Hindlimb muscle (tissue), 1 donor: ENCODE measurements at regions not wholly inside any gene's neighbourhood (a gene's known extent, or its start where the extent isn't known, plus 50 kb on each side); places are given as distances from the start of the nearest gene placed in this dataset.

ENCODE experiments used
- DNase-seq: peaks from one replicate; pipeline ENCODE4 v3.0.0-alpha.2; 2013

DNA sequence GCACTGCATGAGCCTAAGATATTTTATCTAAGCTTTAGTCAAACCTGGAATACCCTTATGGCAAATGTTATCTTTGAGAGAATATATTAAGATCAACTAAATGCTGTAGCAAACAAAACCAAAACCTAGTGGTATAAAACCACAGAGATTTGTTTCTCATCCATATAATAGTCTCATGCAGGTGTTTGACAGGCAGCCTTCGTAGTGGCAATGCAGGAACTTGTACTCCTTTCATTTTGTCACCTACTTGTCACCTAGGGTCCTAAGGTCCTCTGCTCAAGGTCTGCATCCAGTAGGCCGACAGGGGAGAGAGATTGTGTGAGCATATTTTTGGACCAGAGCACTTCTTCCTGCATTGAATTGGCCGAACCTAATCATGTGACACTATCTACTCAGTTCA is 352.6 kb downstream of the GPR37 start:
- DNase-seq = no peak

DNA sequence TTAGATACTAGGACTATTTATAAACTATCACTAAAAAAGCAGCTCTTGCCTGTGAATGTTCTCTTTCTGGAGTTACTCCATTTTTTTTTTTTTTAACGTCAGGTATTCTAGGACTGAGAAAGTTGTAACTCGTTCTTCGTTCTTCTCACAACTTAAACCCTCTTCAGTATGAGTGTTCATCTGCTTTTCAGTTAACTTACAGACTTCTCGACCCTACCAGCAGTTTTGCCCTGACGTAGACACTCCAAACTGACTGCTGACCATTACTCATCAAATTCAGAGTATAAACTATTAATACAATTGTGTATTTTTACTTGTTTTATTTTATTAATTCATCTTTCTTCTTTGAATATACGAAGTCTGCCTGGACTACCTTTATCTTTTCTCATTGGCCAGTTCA is 353.1 kb downstream of the GPR37 start:
- no peak for DNase-seq

DNA sequence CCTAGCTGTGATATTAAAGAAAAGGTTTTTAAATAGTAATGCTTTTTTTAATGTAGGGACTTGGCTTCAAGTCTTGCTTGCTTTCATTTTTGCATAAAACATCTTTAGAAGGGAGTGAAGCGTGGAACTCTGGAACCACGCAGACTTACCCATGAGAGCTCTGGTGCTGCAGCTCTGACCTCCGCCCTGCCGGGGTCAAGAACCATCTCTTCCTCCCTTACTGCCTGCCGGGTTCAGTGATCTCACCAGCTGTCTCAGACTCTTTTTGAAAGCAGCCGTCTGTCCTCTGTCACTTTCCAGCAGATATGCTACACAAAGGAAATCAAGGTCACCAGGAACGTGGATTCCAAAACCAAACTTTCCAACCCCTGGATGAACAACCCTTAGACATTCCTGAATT is 353.8 kb downstream of the GPR37 start:
- DNase-seq = no peak

DNA sequence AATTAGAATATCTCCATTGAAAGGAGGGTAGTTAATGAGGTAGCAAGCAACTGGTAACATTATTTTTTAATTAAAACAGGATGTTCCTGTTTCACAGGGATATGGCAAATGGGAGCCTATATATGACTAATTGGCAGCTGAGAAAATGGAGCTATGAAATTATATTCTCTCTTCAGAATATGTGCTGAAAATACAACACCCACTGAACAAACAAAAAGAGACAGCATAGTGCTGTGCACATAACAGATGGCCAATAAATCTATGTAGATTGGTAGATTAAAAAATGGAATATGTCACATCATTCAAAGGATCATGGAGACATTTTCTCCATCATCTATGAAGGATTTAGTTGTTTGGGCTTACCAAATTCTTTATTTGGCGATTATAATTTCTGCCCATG is 362.0 kb downstream of the GPR37 start:
- no peak for DNase-seq

DNA sequence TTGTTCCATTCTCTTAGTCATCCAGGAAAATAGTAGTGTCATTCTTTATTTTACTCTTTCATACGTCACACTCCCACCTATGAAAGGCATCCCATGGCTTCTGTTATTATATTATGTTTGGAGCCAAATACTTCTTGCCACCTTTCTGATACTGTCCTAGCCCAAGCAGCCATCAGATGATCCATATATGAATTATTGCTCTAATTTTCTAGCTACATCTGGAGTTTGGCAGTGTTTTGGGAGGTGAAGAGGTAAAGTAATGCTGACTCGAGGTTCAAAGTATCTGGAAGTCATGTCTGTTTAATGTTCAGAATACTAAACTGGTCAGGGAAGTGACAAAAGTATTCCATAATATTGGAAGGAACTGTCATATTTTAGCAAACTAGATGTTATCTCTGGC is 362.5 kb downstream of the GPR37 start:
- no peak for DNase-seq

DNA sequence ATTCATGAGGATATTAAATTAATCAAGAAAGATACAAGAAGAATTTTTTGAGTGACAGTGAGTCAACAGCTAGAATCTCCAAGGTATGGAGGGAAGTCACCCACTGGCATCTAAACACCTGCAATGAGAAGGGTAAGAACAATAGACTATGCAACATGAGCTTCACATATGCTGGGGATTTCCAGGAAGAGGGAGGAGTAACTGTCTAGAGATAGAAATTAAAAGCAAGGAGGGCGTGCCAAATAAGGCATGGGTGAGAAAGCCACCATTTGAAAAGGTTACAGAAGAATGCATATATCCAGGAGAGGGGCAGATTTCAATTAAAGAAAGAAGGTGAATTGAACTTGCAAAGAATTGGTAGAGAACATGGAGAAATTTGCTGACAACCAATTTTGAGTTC is 365.7 kb downstream of the GPR37 start:
- DNase-seq = no peak

DNA sequence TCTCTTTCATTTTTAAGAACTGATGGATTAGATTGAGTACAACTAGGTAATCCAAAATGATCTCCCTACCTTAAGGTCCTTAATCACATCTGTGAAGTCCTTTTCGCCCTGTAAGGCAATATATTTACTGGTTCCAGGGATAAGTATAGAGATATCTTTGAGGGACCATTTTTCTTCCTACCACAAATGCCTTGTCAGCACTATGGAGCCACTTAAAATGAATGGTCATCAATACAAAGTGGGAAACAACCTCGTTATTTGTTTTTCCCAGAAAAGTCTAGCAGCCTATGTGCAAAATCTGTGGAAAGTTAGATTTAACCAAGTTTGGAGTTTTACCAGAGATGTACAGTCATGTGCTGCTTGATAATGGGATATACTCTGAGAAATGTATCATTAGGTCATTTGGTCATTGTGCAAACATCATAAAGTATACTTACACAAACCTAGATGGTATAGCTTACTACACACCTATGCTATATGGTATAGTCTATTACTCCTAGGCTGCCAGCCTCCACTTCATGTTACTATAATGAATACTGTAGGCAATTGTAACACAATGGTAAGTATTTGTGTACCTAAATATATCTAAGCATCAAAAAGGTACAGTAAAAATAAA is 366.2 kb upstream of the TMEM229A start:
- no peak for DNase-seq

DNA sequence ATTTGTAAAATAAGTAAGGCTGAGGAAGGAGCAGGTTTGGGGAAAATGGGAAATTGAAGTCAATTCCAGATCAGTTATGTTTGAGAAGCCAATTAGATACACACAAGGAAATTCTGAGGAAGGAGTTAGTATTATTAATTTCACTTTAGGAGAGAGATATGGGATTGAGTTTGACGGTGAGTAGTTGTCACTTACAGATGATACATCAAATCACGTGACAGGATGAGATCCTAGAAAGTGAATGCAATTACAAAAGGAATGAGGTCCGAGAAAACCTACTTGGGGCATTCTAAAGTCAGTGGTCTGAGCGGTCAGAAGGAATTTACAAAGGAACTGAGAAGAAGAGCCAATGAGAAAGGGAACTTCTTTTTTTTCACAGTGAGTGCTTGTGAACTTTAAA is 364.3 kb upstream of the TMEM229A start:
- no peak for DNase-seq

DNA sequence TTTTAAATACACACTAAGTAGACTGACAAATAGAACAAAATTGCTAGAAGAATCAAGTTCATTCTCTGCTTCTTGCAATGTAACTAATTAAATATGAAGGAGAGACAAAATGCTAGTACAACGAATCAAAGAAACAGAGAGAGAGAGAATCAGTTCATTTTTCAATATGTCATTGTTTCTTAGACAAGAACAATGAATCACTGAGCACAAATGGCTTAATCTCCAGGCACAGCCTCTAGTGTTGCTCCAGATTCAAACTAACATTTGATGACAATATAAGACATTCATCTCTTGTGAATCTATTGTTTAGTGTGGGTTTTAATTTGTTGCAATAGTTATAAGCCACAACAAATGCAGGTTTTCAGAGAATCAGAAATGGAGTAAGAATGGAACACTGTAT is 357.4 kb upstream of the TMEM229A start:
- no peak for DNase-seq

DNA sequence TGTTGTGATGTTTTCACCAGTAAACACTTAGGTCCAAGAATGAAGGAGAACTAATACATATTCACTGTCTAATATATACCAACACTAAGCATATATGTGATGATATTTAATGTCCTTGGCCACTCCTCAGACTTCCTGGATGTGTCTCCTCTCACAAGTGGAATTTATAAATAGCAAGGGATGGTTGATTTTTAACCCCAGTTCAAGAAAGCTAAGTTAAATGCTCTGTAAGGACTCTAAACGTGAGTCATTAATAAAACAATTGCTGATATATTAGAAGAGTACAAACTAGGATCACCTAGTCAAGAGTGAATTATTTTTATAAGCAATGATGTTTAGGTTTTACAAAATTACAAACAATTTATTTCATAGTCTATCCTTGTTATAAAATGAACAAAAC is 355.9 kb upstream of the TMEM229A start:
- no peak for DNase-seq

DNA sequence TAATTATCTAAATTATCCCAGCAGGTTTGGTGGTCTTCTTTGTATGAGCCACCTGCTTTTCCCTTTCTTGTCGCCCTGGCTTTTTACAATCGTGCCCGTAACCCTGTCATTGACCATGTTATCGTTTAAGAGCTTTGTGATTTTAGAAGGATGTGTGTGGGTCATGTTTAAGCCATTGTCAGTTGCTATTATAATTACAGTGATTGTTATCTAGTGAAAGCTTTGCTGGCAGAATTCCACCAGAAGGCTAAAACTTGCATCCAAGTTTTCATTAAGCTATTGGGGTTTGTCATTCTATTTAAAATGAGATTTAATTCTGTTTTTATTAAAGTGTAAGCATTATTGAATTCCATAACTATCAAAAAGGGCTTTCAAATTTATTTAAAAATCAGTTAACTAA is 354.2 kb upstream of the TMEM229A start:
- DNase-seq = no peak

DNA sequence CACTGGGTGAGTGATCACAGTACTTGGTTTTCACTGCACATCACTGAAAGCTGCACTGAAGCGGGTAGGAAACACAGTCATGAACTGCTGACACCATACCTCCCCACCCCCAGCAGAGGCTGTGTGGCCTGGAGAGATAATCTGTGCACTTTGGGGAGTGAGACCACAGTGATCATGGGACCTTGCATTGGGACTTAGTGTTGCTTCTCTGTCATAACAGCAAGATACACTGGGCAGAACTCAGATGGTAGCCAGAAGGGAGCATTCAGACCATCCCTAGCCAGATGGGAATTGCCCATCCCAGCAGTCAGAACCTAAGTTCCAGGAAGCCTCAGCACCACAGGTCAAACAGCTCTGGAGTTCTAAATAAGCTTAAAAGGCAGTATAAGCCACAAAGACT is 346.4 kb upstream of the TMEM229A start:
- DNase-seq = no peak

DNA sequence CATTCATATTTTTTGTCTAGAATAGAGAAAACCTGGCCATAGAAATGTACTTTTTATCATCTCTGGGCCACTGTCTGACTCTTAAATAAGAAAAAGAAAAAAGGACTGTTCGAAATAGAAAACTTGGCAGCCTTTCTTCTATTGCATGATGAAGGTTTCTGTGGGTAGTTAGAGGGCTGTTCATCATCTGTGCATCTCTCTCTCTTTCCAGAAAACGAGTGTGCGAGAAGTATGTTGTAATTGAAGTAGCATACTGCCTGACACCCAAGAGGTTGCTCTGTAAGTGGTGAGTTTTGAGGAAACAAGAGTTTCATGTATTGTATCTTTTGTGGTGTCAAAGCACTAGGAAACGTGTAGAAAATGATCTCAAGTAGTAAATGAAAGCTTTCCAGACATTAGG is 343.2 kb upstream of the TMEM229A start:
- DNase-seq = no peak

DNA sequence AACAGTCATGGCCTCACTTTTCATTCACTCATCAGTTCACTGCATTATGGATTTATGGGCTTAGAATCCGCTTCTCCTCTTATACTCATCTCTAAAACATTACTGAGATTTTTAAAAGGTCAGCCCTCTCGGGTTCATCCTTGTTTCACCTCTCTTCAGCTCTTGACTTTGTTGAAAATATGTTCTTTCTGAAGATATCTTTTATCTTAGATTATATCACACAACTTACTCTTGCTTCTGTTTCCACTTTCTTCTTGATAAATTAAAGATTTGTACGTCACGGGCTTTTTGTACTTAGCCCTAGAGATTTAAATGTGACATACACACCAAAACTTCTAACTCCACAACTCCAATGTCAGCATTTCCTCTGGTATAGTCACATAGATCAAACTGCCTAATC is 342.5 kb upstream of the TMEM229A start:
- no peak for DNase-seq

DNA sequence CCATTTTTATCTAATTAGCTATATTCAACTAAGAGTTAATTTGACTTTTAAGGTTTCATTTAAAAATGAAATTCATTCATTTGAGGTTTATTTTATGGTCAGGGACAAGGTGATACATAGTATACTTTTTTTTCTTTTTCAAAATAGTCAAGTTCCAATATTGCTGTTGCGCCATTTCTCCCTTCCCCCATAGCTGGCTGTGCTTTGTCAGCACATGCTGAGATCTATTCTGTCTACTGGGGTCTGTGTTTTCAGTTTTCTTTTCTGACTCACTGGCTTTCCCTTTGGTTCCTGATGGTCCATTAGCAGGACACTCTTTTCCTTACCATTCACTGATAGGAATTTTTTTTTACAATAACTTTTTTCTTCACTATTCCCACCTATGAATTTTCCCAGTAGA is 336.4 kb upstream of the TMEM229A start:
- DNase-seq = no peak

DNA sequence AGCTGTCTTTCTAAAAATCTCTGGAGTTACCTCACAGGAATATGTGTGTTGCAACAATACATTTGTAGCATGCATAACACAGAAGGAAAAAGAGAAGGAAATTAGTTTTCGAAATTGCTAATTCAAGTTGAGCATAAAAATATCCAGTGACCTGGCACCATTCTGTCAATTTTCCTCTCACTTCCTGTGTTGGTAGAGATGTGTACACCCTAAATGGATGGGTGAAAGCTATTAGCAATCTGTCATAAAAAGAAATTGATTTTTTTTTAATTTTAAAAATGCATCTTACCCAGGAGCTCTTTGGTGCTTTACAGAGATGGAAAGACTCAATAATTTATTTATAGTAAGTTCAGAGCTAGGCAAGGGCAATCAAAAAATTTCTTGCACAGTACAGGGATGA is 333.3 kb upstream of the TMEM229A start:
- no peak for DNase-seq

DNA sequence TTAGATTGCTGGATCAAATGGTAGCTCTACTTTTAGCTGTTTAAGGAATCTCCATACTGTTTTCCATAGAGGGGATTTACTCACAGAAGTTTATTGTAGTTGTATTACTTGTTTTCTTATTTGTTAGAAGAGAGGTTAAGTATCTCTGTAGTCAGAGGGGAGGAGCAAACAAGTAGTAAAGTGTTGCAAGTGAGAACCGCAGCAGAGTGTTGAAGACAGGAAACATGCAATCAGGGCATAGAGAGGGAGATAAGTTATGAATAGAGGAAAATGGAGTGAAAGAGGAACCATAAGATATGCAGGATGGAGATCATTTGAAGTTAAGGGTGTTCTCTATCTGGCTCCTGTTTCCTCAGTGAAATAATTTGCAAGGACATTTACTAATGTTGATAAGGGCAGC is 331.4 kb upstream of the TMEM229A start:
- no peak for DNase-seq

DNA sequence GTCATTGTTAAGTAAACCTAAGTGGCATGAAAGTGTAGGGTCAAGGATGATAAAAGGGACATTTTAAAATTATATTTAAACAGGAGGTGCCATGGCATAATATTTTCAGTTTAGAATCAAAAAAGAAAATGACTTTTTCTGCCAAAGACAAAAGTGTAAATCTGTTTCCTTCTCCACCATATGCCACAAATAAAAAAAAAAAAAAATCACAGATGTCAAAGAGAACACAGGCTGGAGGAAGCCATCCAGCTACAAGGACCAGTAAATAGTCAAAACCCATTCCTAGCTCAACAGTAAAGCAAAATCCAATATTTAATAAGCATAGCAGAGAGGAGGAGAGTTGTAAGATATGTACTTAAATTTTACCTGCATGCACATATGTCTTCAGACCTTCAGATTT is 321.3 kb upstream of the TMEM229A start:
- no peak for DNase-seq

DNA sequence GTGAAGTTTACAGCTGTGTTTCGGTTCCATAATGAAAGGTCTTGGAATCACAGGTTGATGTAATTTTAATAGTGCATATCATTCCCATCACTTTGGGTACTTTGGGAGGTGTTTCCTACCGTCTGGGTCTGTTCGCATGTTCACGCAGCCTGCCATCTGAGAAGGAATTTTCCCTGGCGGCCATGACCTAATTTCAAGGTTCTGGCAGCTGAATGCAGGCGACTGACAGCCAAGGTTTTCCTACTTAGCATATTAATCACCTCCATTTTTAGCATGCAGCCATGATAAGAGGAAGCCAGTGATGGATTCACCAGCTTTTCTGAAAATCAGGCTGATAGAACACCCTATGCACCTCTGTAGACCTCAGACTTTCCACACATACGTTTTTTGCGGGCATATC is 319.1 kb upstream of the TMEM229A start:
- DNase-seq = no peak

DNA sequence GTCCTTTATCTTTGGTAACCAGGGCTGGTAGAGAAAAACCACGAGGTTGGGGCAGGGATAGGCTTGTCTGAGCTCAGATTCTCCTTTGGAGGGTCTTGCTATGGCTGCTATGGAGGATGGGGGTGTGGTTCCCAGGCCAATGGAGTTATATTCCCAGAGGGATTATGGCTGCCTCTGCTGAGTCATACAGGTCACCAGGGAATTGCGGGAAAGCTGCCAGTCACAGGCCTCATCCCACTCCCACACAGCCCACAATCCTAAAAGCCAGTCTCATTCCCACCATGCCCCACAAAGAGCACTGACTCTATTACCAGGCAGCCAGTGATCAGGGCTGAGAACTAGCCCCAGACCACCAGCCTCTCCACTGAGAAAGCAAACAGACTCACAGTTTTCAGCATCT is 316.6 kb upstream of the TMEM229A start:
- DNase-seq = no peak

DNA sequence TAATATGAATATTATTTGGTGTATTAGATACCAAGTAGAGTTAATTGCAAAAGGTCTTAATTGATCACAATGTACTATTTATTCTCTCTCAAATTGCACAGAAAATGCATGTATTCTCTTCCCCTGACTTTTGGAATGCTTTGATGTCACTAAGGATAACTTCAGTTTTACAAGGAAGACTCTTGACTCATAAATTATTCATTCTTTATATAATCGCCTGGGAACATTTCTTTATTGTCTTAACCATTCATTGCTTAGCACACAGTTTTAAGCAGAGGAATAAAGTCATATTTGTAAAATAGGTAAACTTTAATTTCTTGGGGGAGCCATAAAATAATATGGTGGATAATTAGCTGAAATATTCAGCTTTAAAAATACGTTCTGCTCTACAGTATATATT is 306.0 kb upstream of the TMEM229A start:
- no peak for DNase-seq

DNA sequence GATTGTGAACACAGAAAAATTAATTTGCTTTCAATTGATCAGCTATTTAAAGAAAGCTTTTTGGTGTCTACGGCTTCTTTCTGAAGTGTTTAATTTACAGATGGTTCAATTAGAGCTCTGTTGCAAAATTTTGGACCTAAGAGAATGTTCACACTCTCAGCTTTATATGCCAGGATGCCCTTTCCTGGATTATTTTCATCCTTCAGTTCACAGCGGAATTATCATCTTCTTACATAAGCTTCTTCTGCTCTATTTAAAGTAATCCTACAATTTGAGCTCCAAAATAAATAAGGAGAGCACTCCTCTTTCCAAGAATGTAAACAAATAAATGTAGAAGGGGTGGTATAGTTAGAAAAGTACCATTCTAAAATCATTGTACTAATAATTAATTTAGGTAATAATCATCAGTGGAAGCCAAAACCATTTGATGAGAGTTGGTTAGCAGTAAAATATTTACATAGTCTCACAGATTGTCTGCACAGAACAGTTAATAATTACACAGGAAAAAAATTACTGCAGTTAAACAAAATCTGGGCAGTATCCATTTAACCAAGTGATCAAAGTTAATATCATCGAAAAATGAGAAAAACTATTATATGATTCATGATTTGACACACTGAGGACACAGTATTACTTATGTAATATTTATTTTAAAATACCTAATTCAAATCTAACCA is 298.0 kb upstream of the TMEM229A start:
- DNase-seq = no peak

DNA sequence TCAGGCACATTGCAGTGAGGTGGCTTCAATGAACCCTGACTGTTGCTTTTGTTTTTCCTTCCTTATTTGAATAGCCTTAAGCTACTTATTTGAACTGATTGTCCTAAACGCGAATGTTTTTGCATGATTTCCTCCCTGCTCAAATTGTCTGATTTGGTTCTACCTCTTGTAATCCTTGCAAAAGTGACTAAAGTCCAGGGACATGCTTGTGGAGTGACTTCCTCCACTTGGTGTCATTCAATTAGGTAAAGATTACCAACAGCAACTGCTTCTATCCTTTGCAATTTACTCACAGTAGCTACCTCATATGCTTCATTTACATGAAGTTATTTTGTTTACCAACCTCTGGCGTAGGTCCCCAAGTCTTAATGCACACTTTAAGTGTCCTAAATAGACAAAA is 295.9 kb upstream of the TMEM229A start:
- DNase-seq = no peak

DNA sequence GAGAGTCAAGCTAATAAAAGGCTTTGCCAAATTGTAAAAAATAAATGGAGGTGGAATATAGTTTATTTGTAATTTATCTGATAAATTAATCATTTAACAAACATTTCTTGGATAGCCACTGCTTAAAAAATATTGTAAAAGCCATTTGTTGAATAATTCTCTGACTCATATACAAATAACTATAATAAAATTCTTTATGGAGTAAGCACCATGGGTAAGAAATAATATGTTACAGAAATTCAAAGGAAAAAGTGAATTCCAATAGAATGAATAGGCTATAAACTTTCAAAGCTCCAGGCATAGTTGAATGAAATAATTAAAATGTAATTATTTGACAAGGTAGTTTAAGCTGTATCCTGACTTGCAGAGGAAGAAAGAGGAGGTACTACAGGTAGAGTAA is 291.4 kb upstream of the TMEM229A start:
- no peak for DNase-seq

DNA sequence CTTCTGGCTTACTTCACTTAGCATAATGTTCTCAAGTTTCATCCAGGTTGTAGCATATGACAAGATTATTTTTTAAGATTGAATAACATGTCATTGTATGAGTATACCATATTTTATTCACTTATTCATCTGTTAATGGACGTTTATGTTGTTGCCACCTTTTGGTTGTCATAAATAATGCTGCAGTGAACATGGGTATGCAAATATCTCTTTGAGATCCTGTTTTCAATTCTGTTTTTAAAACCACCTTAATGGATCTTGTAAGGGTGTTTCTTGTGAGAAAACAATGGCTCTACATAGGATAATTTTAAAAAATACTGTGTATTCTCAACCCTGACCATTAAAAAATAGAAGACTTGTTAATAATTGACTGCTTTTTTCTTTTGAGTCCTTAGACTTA is 290.7 kb upstream of the TMEM229A start:
- no peak for DNase-seq
